ENCODE measurements at regions not wholly inside any gene's neighbourhood (a gene's known extent, or its start where the extent isn't known, plus 50 kb on each side); places are given as distances from the start of the nearest gene placed in this dataset.

GRCh38 chr19:31875591-31875990 is 469.8 kb upstream of the ZNF507 start:
- no peaks in the 10 kb centered on the region for H3K79me2 ChIP-seq (ENCODE audit: control insufficient read depth, low read length)
- no peaks in the 10 kb centered on the region for H3K9me2 ChIP-seq (replicated peaks; ENCODE audit: control insufficient read depth, low read length)

DNA sequence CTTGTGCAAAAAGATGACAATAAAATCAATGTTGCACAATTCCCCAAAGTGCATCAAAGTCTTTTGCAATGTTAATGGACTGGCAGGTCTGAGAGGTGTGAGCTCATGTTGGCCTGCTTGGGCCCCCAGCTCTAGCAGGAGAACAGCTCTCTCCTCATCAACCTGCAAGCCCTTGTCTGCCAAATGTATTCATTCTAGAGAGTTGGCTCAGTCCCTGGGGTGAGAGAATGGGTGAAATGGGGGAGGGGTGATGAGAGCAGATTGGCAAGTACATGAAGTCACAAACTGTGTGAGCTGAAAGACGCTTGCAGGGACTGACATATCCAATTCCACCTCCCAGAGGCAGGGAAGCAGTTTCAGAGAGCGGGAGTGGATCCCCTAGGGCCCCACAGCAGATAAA is 465.1 kb upstream of the ZNF507 start:
- H3K27ac ChIP-seq (ENCODE audit: low read depth, low read length), result no peak overlapping the region
- H3K9me2 ChIP-seq (replicated peaks; ENCODE audit: control insufficient read depth, low read length), result no peaks in the 10 kb centered on the region
- H3K27me3 ChIP-seq (ENCODE audit: control insufficient read depth, low read length), result no peaks in the 10 kb centered on the region
- H3K4me3 ChIP-seq (ENCODE audit: low read length), result no peak overlapping the region
- H3K36me3 ChIP-seq (ENCODE audit: control insufficient read depth, low read length), result no peaks in the 10 kb centered on the region
- TF ChIP-seq EZH2phosphoT487 (IDR thresholded peaks at IDR 0.05; ENCODE audit: borderline replicate concordance, low read length), result no peak
- TF ChIP-seq CTCF (IDR thresholded peaks at IDR 0.05; ENCODE audit: low read depth, low read length, poor library complexity, severe bottlenecking), result no peak
- no peaks in the 10 kb centered on the region; the same call in 1 of the 2 replicates for H3K9me3 ChIP-seq (ENCODE audit: control insufficient read depth, insufficient read depth, low read length)
- no peak overlapping the region for H3K4me2 ChIP-seq (ENCODE audit: low read length)
- H3K4me1 ChIP-seq (ENCODE audit: control insufficient read depth, low read length), result no peaks in the 10 kb centered on the region
- H3F3A ChIP-seq (ENCODE audit: control insufficient read depth, insufficient read depth), result no peaks in the 10 kb centered on the region
- H3K79me2 ChIP-seq (ENCODE audit: control insufficient read depth, low read length), result no peaks in the 10 kb centered on the region
- no peaks in the 10 kb centered on the region for H4K20me1 ChIP-seq (ENCODE audit: control insufficient read depth, insufficient read depth, low read depth, low read length)

More at GRCh38 chr19:31875591-31875990, 469.8 kb upstream of the ZNF507 start:
- H3K27ac ChIP-seq (ENCODE audit: low read depth, low read length), result no peak overlapping the region
- no peaks in the 10 kb centered on the region for H3K27me3 ChIP-seq (ENCODE audit: control insufficient read depth, low read length)
- no peak overlapping the region for H3K4me3 ChIP-seq (ENCODE audit: low read length)
- H3K4me1 ChIP-seq (ENCODE audit: control insufficient read depth, low read length), result no peaks in the 10 kb centered on the region
- no peaks in the 10 kb centered on the region for H3K36me3 ChIP-seq (ENCODE audit: control insufficient read depth, low read length)
- no peak overlapping the region for H3K4me2 ChIP-seq (ENCODE audit: low read length)
- TF ChIP-seq CTCF (IDR thresholded peaks at IDR 0.05; ENCODE audit: low read depth, low read length, poor library complexity, severe bottlenecking) (no peak), EZH2phosphoT487 (IDR thresholded peaks at IDR 0.05; ENCODE audit: borderline replicate concordance, low read length) (no peak)
- H3K9me3 ChIP-seq (ENCODE audit: control insufficient read depth, insufficient read depth, low read length), result no peaks in the 10 kb centered on the region; the same call in 1 of the 2 replicates
- H4K20me1 ChIP-seq (ENCODE audit: control insufficient read depth, insufficient read depth, low read depth, low read length), result no peaks in the 10 kb centered on the region
- H3F3A ChIP-seq (ENCODE audit: control insufficient read depth, insufficient read depth), result no peaks in the 10 kb centered on the region

DNA sequence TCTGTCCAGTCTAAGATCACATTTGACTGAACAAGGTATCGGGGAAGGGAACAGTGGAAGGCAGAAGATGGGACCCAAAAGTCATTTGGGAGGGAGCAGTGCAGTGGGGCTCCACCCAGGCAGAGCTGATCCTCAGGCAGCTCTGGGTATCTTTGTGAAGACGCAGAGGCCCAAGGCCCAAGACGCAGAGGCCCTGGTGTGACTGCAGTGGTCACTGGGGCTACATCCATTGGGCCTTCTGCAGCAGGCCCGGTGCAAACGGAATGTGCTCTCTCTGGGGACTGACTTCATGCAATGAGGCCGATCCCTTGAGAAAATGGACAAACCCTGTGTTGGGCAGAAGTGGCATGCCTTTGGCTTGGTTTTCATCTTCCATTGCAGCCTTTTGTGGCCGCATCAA is 463.4 kb upstream of the ZNF507 start:
- no peak overlapping the region for H3K4me2 ChIP-seq (ENCODE audit: low read length)
- no peak for TF ChIP-seq EZH2phosphoT487 (IDR thresholded peaks at IDR 0.05; ENCODE audit: borderline replicate concordance, low read length)
- TF ChIP-seq CTCF (IDR thresholded peaks at IDR 0.05; ENCODE audit: low read depth, low read length, poor library complexity, severe bottlenecking), result no peak
- no peaks in the 10 kb centered on the region for H3K4me1 ChIP-seq (ENCODE audit: control insufficient read depth, low read length)
- no peaks in the 10 kb centered on the region for H3F3A ChIP-seq (ENCODE audit: control insufficient read depth, insufficient read depth)
- no peaks in the 10 kb centered on the region for H3K9me3 ChIP-seq (ENCODE audit: control insufficient read depth, insufficient read depth, low read length)
- no peaks in the 10 kb centered on the region for H4K20me1 ChIP-seq (ENCODE audit: control insufficient read depth, insufficient read depth, low read depth, low read length)
- H3K27ac ChIP-seq (ENCODE audit: low read depth, low read length), result no peak overlapping the region
- no peaks in the 10 kb centered on the region for H3K9me2 ChIP-seq (replicated peaks; ENCODE audit: control insufficient read depth, low read length)
- no peaks in the 10 kb centered on the region for H3K79me2 ChIP-seq (ENCODE audit: control insufficient read depth, low read length)
- H3K27me3 ChIP-seq (ENCODE audit: control insufficient read depth, low read length), result no peaks in the 10 kb centered on the region
- H3K4me3 ChIP-seq (ENCODE audit: low read length), result no peak overlapping the region
- H3K36me3 ChIP-seq (ENCODE audit: control insufficient read depth, low read length), result no peaks in the 10 kb centered on the region

- H3K4me2 ChIP-seq (ENCODE audit: low read length), result no peak overlapping the region
- no peak overlapping the region for H3K27ac ChIP-seq (ENCODE audit: low read depth, low read length)
- no peak for TF ChIP-seq EZH2phosphoT487 (IDR thresholded peaks at IDR 0.05; ENCODE audit: borderline replicate concordance, low read length)
- TF ChIP-seq CTCF (IDR thresholded peaks at IDR 0.05; ENCODE audit: low read depth, low read length, poor library complexity, severe bottlenecking), result no peak
Measured at GRCh38 chr19:31882709-31883108, 462.7 kb upstream of the ZNF507 start.

More at GRCh38 chr19:31882709-31883108, 462.7 kb upstream of the ZNF507 start:
- Histone ChIP-seq H3K4me3 (ENCODE audit: low read length) (no peak overlapping the region), H4K20me1 (ENCODE audit: control insufficient read depth, insufficient read depth, low read depth, low read length) (no peaks in the 10 kb centered on the region), H3K9me2 (replicated peaks; ENCODE audit: control insufficient read depth, low read length) (no peaks in the 10 kb centered on the region), H3K9me3 (ENCODE audit: control insufficient read depth, insufficient read depth, low read length) (no peaks in the 10 kb centered on the region), H3K4me1 (ENCODE audit: control insufficient read depth, low read length) (no peaks in the 10 kb centered on the region), H3K36me3 (ENCODE audit: control insufficient read depth, low read length) (no peaks in the 10 kb centered on the region), H3K27me3 (ENCODE audit: control insufficient read depth, low read length) (no peaks in the 10 kb centered on the region), H3K79me2 (ENCODE audit: control insufficient read depth, low read length) (no peaks in the 10 kb centered on the region), H3F3A (ENCODE audit: control insufficient read depth, insufficient read depth) (no peaks in the 10 kb centered on the region)
